ENCODE measurements at regions not wholly inside any gene's neighbourhood (a gene's known extent, or its start where the extent isn't known, plus 50 kb on each side); places are given as distances from the start of the nearest gene placed in this dataset.

- TF ChIP-seq CREB1 (IDR thresholded peaks at IDR 0.05; ENCODE audit: low read depth) (no peak), EP300 (IDR thresholded peaks at IDR 0.05; ENCODE audit: borderline replicate concordance) (no peak), MAX (IDR thresholded peaks at IDR 0.05) (no peak)
Observed at GRCh38 chr12:125794401-125794800, 729.2 kb downstream of the AACS start.
